IMR-90 (cell line): ENCODE measurements at regions not wholly inside any gene's neighbourhood (a gene's known extent, or its start where the extent isn't known, plus 50 kb on each side); places are given as distances from the start of the nearest gene placed in this dataset.
A peak's percentile ranks its signal among the peaks of the same experiment; 100 is the strongest.

Source experiments
- ATAC-seq: fragments of 200-7000 bp; cut with Tn5 transposase; 2 replicates; pipeline ENCODE4 v1.9.1; 2020; ENCODE audit warnings: low read depth, mild to moderate bottlenecking, moderate library complexity
- BruUV-seq: library from RNA; stranded (reverse); fragments of 400-500 nt; replicated peaks from 2 replicates; lab custom pipeline; 2021; lab: Mats Ljungman, UMichigan
- CTCF ChIA-PET: fragments of 300-600 bp; formaldehyde crosslinking; extraction: SDS; loops from one replicate; lab custom pipeline; 2021; ENCODE audit warnings: antibody characterized with exemption; lab: Yijun Ruan, JAX
- POLR2A ChIA-PET: fragments of 300-600 bp; sonication (Branson Sonifier 250); formaldehyde crosslinking; loops from one replicate; lab custom pipeline; 2022; ENCODE audit warnings: antibody characterized with exemption; ENCODE audit not compliant: unreplicated experiment; lab: Charles Lee
- DNase-seq: peaks from one replicate; pipeline ENCODE4 v3.0.0; 2013
- H2AFZ ChIP-seq: replicated peaks from 2 replicates; pipeline ENCODE3; 2013; ENCODE audit warnings: low read length, mild to moderate bottlenecking; ENCODE audit not compliant: poor library complexity
- H2AK5ac ChIP-seq: 2 replicates; pipeline ENCODE4 v1.6.1; 2013; ENCODE audit warnings: low read depth, low read length, inconsistent platforms
- H2AK9ac ChIP-seq: replicated peaks from 2 replicates; pipeline ENCODE3; 2013; ENCODE audit warnings: mild to moderate bottlenecking, low read depth, low read length, moderate library complexity; ENCODE audit not compliant: poor library complexity
- H2BK120ac ChIP-seq: 2 replicates; pipeline ENCODE4 v1.6.1; 2013; ENCODE audit warnings: low read depth, low read length, inconsistent platforms
- H2BK15ac ChIP-seq: 3 replicates; pipeline ENCODE4 v1.6.1; 2013; ENCODE audit warnings: low read depth, low read length, inconsistent platforms
- H2BK20ac ChIP-seq: 2 replicates; pipeline ENCODE4 v1.6.1; 2013; ENCODE audit warnings: low read depth, mild to moderate bottlenecking, inconsistent platforms, low read length, moderate library complexity
- H2BK5ac ChIP-seq: 2 replicates; pipeline ENCODE4 v1.6.1; 2013; ENCODE audit warnings: mild to moderate bottlenecking, low read depth, low read length, inconsistent platforms; ENCODE audit not compliant: poor library complexity, severe bottlenecking
- H3K14ac ChIP-seq: replicated peaks from 2 replicates; pipeline ENCODE4 v1.6.1; 2013; ENCODE audit warnings: low read depth, low read length, inconsistent platforms
- H3K18ac ChIP-seq: 2 replicates; pipeline ENCODE4 v1.6.1; 2013; ENCODE audit warnings: low read depth, low read length, control low read depth
- H3K23ac ChIP-seq: 2 replicates; pipeline ENCODE4 v1.6.1; 2013; ENCODE audit warnings: low read depth, low read length, inconsistent platforms
- H3K27ac ChIP-seq: 2 replicates; pipeline ENCODE4 v1.5.1; 2013; ENCODE audit warnings: mild to moderate bottlenecking, control low read depth, low read length; ENCODE audit not compliant: insufficient read depth
- H3K27me3 ChIP-seq: 2 replicates; pipeline ENCODE4 v1.6.1; 2013; ENCODE audit warnings: low read length; ENCODE audit not compliant: control insufficient read depth, insufficient read depth
- H3K36me3 ChIP-seq: 2 replicates; pipeline ENCODE4 v1.6.1; 2013; ENCODE audit warnings: low read length, mixed read lengths; ENCODE audit not compliant: control insufficient read depth, insufficient read depth
- H3K4ac ChIP-seq: 2 replicates; pipeline ENCODE4 v1.6.1; 2013; ENCODE audit warnings: low read depth, low read length, inconsistent platforms
- H3K4me1 ChIP-seq: 2 replicates; pipeline ENCODE4 v1.6.1; 2013; ENCODE audit warnings: low read length, mixed read lengths; ENCODE audit not compliant: control insufficient read depth, insufficient read depth
- H3K4me2 ChIP-seq: 2 replicates; pipeline ENCODE4 v1.6.1; 2013; ENCODE audit warnings: low read depth, mild to moderate bottlenecking, control low read depth, low read length, moderate library complexity
- H3K4me3 ChIP-seq: 2 replicates; pipeline ENCODE4 v1.5.1; 2013; ENCODE audit warnings: low read depth, mild to moderate bottlenecking, control low read depth, low read length, moderate library complexity; ENCODE audit not compliant: insufficient read depth
- H3K56ac ChIP-seq: 2 replicates; pipeline ENCODE4 v1.6.1; 2013; ENCODE audit warnings: low read length, inconsistent platforms; ENCODE audit not compliant: insufficient read depth; ENCODE audit errors: extremely low read depth
- H3K79me1 ChIP-seq, 2 experiments: 2 replicates each; pipeline ENCODE4 v1.6.1; 2013; ENCODE audit warnings: low read length in 2 of 2, inconsistent platforms in 1 of 2, low read depth in 1 of 2
- H3K9ac ChIP-seq: 2 replicates; pipeline ENCODE4 v1.6.1; 2013; ENCODE audit warnings: low read depth, low read length, control low read depth
- H3K9me1 ChIP-seq: 2 replicates; pipeline ENCODE4 v1.6.1; 2013; ENCODE audit warnings: low read length, inconsistent platforms; ENCODE audit not compliant: insufficient read depth
- H3K9me3 ChIP-seq: 2 replicates; pipeline ENCODE4 v1.6.1; 2013; ENCODE audit warnings: low read length; ENCODE audit not compliant: control insufficient read depth, insufficient read depth
- H4K20me1 ChIP-seq: 2 replicates; pipeline ENCODE4 v1.6.1; 2013; ENCODE audit warnings: low read length, inconsistent platforms; ENCODE audit not compliant: insufficient read depth
- H4K5ac ChIP-seq: 2 replicates; pipeline ENCODE4 v1.6.1; 2013; ENCODE audit warnings: mild to moderate bottlenecking, low read depth, low read length, control low read depth
- H4K8ac ChIP-seq, 2 experiments: 2 replicates each; pipeline ENCODE4 v1.6.1; 2013; ENCODE audit warnings: low read depth in 2 of 2, low read length in 2 of 2, control low read depth in 1 of 2, inconsistent platforms in 1 of 2
- H4K91ac ChIP-seq: 2 replicates; pipeline ENCODE4 v1.6.1; 2013; ENCODE audit warnings: low read depth, low read length, inconsistent platforms; ENCODE audit not compliant: insufficient read depth
- CEBPB ChIP-seq: IDR thresholded peaks from 2 replicates; pipeline ENCODE4 v1.6.1; 2012; ENCODE audit warnings: low read depth, low read length, improper control_type of control experiment
- RAD21 ChIP-seq: IDR thresholded peaks from 2 replicates; pipeline ENCODE4 v1.6.1; 2012; ENCODE audit warnings: low read length, improper control_type of control experiment
- WGBS, 2 experiments: methylation state at CpG; one replicate each; pipeline versions ENCODE4 v1.1.5 to v1.1.7; 2013; ENCODE audit warnings: missing lambda C conversion rate in 2 of 2; ENCODE audit not compliant: insufficient read length in 1 of 2; ENCODE audit errors: extremely low coverage in 2 of 2; 5-methylcytosine and 5-hydroxymethylcytosine counted together
- dilution Hi-C: fragments of 300-500 bp; cut with HindIII; formaldehyde crosslinking; loops from one replicate; pipeline ENCODE4 v1.14.3; 2018; ENCODE audit warnings: low sequenced_read_pairs; ENCODE audit not compliant: unreplicated experiment
- in situ Hi-C: fragments of 300-500 bp; cut with MboI; formaldehyde crosslinking; loops from 3 replicates; pipeline ENCODE4 v1.14.3; 2019; ENCODE audit warnings: low sequenced_read_pairs, inconsistent platforms, mixed read lengths
- intact Hi-C: fragments of 100-400 bp; cut with micrococcal nuclease; formaldehyde crosslinking; loops from 2 replicates; pipeline ENCODE4 v1.10.0; 2022

DNA sequence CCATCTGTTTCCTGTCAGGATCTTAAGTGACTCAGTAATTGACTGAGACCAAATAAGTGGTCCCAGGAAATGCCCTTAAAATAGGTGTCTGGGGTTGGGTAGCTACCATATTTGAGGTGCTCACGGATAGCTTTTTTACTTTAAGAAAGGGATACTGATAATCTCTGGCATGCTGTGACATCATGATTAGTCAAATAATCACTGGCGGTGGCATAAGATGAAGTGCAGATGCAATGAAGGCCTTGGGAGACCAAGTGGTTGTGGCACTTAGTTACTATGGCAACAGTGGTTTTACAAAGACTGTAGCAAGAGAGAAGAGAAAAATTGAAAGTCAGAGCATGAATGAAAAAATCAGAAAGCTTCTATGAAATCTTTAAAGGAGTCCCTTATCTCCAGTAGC lies 114.5 kb upstream of the SLIT2 start:
- 11% methylated on average over 1 of the region's 2 CpGs; no CpG with 5 or more reads in 1 of the 2 experiments for WGBS, 2 experiments

More for the DNA sequence above, 114.5 kb upstream of the SLIT2 start:
- dilution Hi-C loops: no loop called here
- H3K27me3 ChIP-seq: no peaks in the 10 kb centered on the region
- intact Hi-C loops: no loop called here
- no peak overlapping the region for H2AK5ac ChIP-seq
- H2BK20ac ChIP-seq: no peak overlapping the region
- no peak overlapping the region for H3K56ac ChIP-seq
- ATAC-seq (no peak; the same call in 1 of the 2 replicates), DNase-seq (peak; percentile 68)
- no TSS peak for BruUV-seq
- no peak overlapping the region for H3K4me3 ChIP-seq
- no peak overlapping the region for H3K4ac ChIP-seq
- no peak overlapping the region for H2BK5ac ChIP-seq
- no peak overlapping the region for H3K23ac ChIP-seq
- H3K9ac ChIP-seq: no peak overlapping the region
- H4K8ac ChIP-seq: no peak overlapping the region
- no peak overlapping the region for H3K14ac ChIP-seq
- H3K4me1 ChIP-seq: no peaks in the 10 kb centered on the region
- POLR2A ChIA-PET: no interaction called here
- H3K4me2 ChIP-seq: no peak overlapping the region
- H2BK15ac ChIP-seq: no peak overlapping the region
- H2AFZ ChIP-seq: no peak overlapping the region
- H4K5ac ChIP-seq: no peak overlapping the region
- H3K9me1 ChIP-seq: no peaks in the 10 kb centered on the region
- CTCF ChIA-PET: no interaction called here
- no peak overlapping the region for H3K27ac ChIP-seq
- H3K36me3 ChIP-seq: no peaks in the 10 kb centered on the region
- H2AK9ac ChIP-seq: no peak overlapping the region
- no peak overlapping the region for H2BK120ac ChIP-seq
- H3K18ac ChIP-seq: no peak overlapping the region
- H3K79me1 ChIP-seq: no peaks in the 10 kb centered on the region
- no peaks in the 10 kb centered on the region for H3K9me3 ChIP-seq
- no peak for TF ChIP-seq RAD21
- peak; percentile 16; the same call in 1 of the 2 replicates for TF ChIP-seq CEBPB
- no peak overlapping the region for H4K91ac ChIP-seq
- in situ Hi-C loops: no loop called here
- no peaks in the 10 kb centered on the region for H4K20me1 ChIP-seq
